ENCODE measurements at regions not wholly inside any gene's neighbourhood (a gene's known extent, or its start where the extent isn't known, plus 50 kb on each side); places are given as distances from the start of the nearest gene placed in this dataset.
A peak's percentile ranks its signal among the peaks of the same experiment; 100 is the strongest.
"Not testable (repeated sequence)": the region's sequence is repeated elsewhere in the genome, so short reads cannot be mapped to it uniquely, and the experiment has no call there.

DNA sequence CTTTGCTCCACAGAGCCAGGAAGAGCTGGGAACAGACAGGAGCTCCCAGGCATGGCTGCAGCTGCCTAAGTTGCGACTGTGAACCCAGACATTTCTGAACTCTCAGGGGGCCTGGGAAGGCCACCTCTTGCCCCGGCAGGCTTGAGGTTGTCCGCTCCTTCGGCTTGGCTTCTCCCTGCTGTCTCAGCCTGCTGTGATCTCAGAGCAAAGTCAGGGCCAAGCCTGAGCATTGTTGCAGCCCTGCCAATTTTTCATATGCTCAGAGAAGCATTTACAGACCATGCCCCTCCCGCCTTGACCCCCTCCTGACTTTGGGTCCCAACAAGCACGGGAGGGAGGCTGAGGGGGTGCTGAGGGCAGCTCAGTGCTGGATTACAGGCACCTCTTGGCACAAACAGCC lies 1439.1 kb upstream of the FLRT2 start:
- H3K4me3 ChIP-seq, result no peak overlapping the region
- H3K27ac ChIP-seq, result no peak overlapping the region
- H3K4me1 ChIP-seq, result peaks cover 0 to 5% (median 0%) of the 10 kb centered on the region in 3 donors
- ATAC-seq, result no peak
- TF ChIP-seq, protein P1, sequence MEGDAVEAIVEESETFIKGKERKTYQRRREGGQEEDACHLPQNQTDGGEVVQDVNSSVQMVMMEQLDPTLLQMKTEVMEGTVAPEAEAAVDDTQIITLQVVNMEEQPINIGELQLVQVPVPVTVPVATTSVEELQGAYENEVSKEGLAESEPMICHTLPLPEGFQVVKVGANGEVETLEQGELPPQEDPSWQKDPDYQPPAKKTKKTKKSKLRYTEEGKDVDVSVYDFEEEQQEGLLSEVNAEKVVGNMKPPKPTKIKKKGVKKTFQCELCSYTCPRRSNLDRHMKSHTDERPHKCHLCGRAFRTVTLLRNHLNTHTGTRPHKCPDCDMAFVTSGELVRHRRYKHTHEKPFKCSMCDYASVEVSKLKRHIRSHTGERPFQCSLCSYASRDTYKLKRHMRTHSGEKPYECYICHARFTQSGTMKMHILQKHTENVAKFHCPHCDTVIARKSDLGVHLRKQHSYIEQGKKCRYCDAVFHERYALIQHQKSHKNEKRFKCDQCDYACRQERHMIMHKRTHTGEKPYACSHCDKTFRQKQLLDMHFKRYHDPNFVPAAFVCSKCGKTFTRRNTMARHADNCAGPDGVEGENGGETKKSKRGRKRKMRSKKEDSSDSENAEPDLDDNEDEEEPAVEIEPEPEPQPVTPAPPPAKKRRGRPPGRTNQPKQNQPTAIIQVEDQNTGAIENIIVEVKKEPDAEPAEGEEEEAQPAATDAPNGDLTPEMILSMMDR (IDR thresholded peaks at IDR 0.05), result no peak
- WGBS, 2 donors, result 83 to 87% methylated on average over 6 of the region's 6 CpGs
- H3K9me3 ChIP-seq, result no peaks in the 10 kb centered on the region
- FAIRE-seq, result no peak
- no peaks in the 10 kb centered on the region for H3K36me3 ChIP-seq
- intact Hi-C loops (cut with DNase I), result no loop called here
- no peak for DNase-seq
- H3K27me3 ChIP-seq, result no peaks in the 10 kb centered on the region

DNA sequence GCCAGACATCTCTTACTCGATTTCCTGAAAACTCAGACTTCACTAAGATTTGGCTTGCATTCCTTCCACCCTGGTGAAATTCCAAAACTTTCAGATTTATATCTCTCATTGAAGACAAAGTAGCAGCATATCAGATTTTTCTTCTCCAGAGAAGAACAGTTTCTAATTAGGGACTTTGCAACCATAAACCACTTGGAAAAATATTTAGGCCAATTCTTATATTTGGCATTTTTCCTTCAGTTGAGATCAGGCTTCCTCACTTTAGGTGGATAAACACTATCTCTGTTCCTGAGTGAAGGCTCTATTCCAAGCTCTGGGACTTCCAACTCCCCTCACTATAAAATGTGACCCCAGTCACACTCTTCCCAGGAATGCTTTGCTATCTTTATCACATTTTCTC lies 1434.3 kb upstream of the FLRT2 start:
- DNase-seq (no peak), ATAC-seq (no peak), FAIRE-seq (no peak)
- H3K9me3 ChIP-seq, result no peaks in the 10 kb centered on the region
- no peaks in the 10 kb centered on the region for H3K36me3 ChIP-seq
- H3K4me3 ChIP-seq, result no peak overlapping the region
- intact Hi-C loops (cut with DNase I), result no loop called here
- no peaks in the 10 kb centered on the region for H3K27me3 ChIP-seq
- H3K4me1 ChIP-seq, result no peaks in the 10 kb centered on the region
- TF ChIP-seq, protein P1 (IDR thresholded peaks at IDR 0.05), result no peak
- no peak overlapping the region for H3K27ac ChIP-seq
- WGBS, 2 donors, result 42 to 51% methylated on average over 1 of the region's 1 CpG

DNA sequence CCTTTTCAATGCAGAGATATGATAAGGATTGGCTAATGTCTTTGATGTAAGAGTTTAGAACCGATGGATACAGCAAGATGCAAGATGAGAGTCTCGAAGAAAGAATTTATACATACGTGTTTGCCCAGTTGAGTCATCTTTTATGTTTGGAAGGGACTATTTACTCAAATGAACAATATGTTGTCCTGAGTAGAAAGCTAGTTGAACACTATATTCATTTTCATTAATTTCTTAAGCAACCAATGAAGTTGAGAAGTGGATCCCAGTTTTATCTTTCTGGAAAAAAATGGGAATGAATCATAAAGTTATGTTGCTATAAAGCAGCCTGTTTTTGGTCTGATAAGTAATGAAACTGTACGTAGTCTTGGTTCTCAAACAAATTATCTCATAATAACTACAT lies 1431.7 kb upstream of the FLRT2 start:
- TF ChIP-seq, protein P1 (IDR thresholded peaks at IDR 0.05), result no peak
- no peaks in the 10 kb centered on the region for H3K9me3 ChIP-seq
- intact Hi-C loops (cut with DNase I), result no loop called here
- no peaks in the 10 kb centered on the region for H3K27me3 ChIP-seq
- no peaks in the 10 kb centered on the region for H3K36me3 ChIP-seq
- FAIRE-seq (no peak), ATAC-seq (no peak), DNase-seq (no peak)
- no peak overlapping the region for H3K27ac ChIP-seq
- H3K4me1 ChIP-seq, result no peaks in the 10 kb centered on the region
- WGBS, 2 donors, result 90 to 96% methylated on average over 4 of the region's 4 CpGs
- no peak overlapping the region for H3K4me3 ChIP-seq

DNA sequence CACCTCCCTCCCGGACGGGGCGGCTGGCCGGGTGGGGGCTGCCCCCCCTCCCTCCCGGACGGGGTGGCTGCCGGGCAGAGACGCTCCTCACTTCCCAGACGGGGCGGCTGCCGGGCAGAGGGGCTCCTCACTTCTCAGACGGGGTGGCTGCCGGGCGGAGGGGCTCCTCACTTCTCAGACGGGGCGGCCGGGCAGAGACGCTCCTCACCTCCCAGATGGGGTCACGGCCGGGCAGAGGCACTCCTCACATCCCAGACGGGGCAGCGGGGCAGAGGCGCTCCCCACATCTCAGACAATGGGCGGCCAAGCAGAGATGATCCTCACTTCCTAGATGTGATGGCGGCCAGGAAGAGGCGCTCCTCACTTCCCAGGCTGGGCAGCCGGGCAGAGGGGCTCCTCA lies 1430.4 kb upstream of the FLRT2 start:
- H3K4me3 ChIP-seq; FAIRE-seq; H3K9me3 ChIP-seq; H3K36me3 ChIP-seq; ATAC-seq; H3K27me3 ChIP-seq; intact Hi-C loops (cut with DNase I); DNase-seq; H3K27ac ChIP-seq; H3K4me1 ChIP-seq: not testable (repeated sequence)
- WGBS, 2 donors, result 90 to 95% methylated on average over 12 to 27 of the region's 27 CpGs

DNA sequence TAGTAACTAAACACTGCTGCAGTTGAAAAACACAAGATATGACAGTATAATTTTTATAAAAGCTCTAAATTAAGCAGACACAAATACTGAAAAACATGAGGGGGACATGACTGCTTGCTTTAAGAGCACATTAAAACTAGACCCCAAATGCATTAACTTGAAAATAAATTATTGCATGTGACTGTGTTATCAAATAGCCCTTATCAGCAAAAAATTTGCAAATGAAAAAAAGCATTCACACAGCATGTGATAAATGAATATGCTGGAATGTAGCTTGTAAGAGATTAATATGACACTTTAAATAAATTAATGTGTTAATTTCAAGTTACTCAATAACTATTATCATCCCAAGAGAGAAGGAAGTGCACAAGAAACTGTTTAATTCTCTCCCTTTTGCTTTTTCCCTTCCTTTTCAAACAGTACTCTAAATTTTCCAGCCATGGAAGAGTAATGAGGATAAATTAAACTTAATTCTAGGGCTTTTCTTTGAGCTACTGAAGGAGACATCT lies 1422.1 kb upstream of the FLRT2 start:
- DNase-seq (no peak), FAIRE-seq (no peak), ATAC-seq (peak in 2 of 4 donors; percentile 72 to 75)
- intact Hi-C loops (cut with DNase I), result no loop called here
- no peak overlapping the region for H3K27ac ChIP-seq
- H3K4me1 ChIP-seq, result peaks cover 0 to 4% (median 0%) of the 10 kb centered on the region in 3 donors
- TF ChIP-seq, protein P1 (IDR thresholded peaks at IDR 0.05), result no peak
- H3K27me3 ChIP-seq, result no peaks in the 10 kb centered on the region
- H3K4me3 ChIP-seq, result no peak overlapping the region
- H3K9me3 ChIP-seq, result no peaks in the 10 kb centered on the region
- H3K36me3 ChIP-seq, result no peaks in the 10 kb centered on the region
